NCI-H2171 treated with DMSO at 0.1 percent for 48 hours (cell line): ENCODE measurements at regions not wholly inside any gene's neighbourhood (a gene's known extent, or its start where the extent isn't known, plus 50 kb on each side); places are given as distances from the start of the nearest gene placed in this dataset.

Experiments
- DNase-seq: peaks from one replicate; lab custom pipeline; 2025; lab: John Stamatoyannopoulos, UW

- DNase-seq = no peak
These were observed 91.0 kb downstream of the KLF12 start for GRCh38 chr13:74043237-74043636.

- DNase-seq = peak; percentile 35
These were observed 94.0 kb downstream of the KLF12 start for GRCh38 chr13:74040200-74040599.

- DNase-seq = no peak
These were observed 94.5 kb downstream of the KLF12 start for GRCh38 chr13:74039667-74040066.

GRCh38 chr13:74039154-74039553 is 95.0 kb downstream of the KLF12 start:
- no peak for DNase-seq

- DNase-seq = no peak
These were observed 96.4 kb downstream of the KLF12 start for GRCh38 chr13:74037762-74038161.

GRCh38 chr13:74036373-74036772 is 97.8 kb downstream of the KLF12 start:
- DNase-seq = no peak

GRCh38 chr13:74035896-74036295 is 98.3 kb downstream of the KLF12 start:
- no peak for DNase-seq

GRCh38 chr13:74032325-74032724 is 101.9 kb downstream of the KLF12 start:
- no peak for DNase-seq

- no peak for DNase-seq
These were observed 106.9 kb downstream of the KLF12 start for GRCh38 chr13:74027161-74027779.

GRCh38 chr13:74026753-74027152 is 107.5 kb downstream of the KLF12 start:
- no peak for DNase-seq

- no peak for DNase-seq
These were observed 108.8 kb downstream of the KLF12 start for GRCh38 chr13:74025369-74025768.

- DNase-seq = no peak
These were observed 109.3 kb downstream of the KLF12 start for GRCh38 chr13:74024856-74025255.

GRCh38 chr13:74024314-74024713 is 109.9 kb downstream of the KLF12 start:
- no peak for DNase-seq

GRCh38 chr13:74023484-74023883 is 110.7 kb downstream of the KLF12 start:
- DNase-seq = no peak

- DNase-seq = no peak
These were observed 112.7 kb downstream of the KLF12 start for GRCh38 chr13:74021505-74021904.

- DNase-seq = no peak
These were observed 116.2 kb downstream of the KLF12 start for GRCh38 chr13:74018062-74018431.

- no peak for DNase-seq
These were observed 116.7 kb downstream of the KLF12 start for GRCh38 chr13:74017301-74018061.

GRCh38 chr13:74015137-74015536 is 119.1 kb downstream of the KLF12 start:
- DNase-seq = no peak

GRCh38 chr13:74009100-74009668 is 125.0 kb downstream of the KLF12 start:
- no peak for DNase-seq

GRCh38 chr13:74006666-74007065 is 127.5 kb downstream of the KLF12 start:
- no peak for DNase-seq

- DNase-seq = no peak
These were observed 128.7 kb downstream of the KLF12 start for GRCh38 chr13:74005320-74006157.

GRCh38 chr13:74004109-74004508 is 130.1 kb downstream of the KLF12 start:
- DNase-seq = peak; percentile 10

- DNase-seq = no peak
These were observed 130.8 kb downstream of the KLF12 start for GRCh38 chr13:74003374-74003773.
